Stomach (tissue), 8 donors: ENCODE measurements at regions not wholly inside any gene's neighbourhood (a gene's known extent, or its start where the extent isn't known, plus 50 kb on each side); places are given as distances from the start of the nearest gene placed in this dataset.

Experiments used
- DNase-seq, 2 donors: peaks; one replicate each; pipeline versions ENCODE4 v3.0.0 to v3.0.0-alpha.2; 2013 to 2019
- H3K27ac ChIP-seq, 5 donors: fragments of 200-600 bp in 4 of 5; sonication (generic) in 4 of 5; one replicate each; pipeline ENCODE4 v1.5.1; 2013 to 2019; ENCODE audit warnings: mild to moderate bottlenecking in 1 of 5, moderate library complexity in 1 of 5
- H3K27me3 ChIP-seq, 3 donors: fragments of 200-600 bp; sonication (generic); one replicate each; pipeline ENCODE4 v1.5.1; 2017 to 2019; ENCODE audit warnings: mixed run types in 1 of 3
- H3K36me3 ChIP-seq, 4 donors: fragments of 200-600 bp; sonication (generic); 1 replicate in 3 of 4; 2 replicates in 1 of 4; pipeline ENCODE4 v1.5.1; 2016 to 2019
- H3K4me1 ChIP-seq, 4 donors: fragments of 200-600 bp; sonication (generic); one replicate each; pipeline ENCODE4 v1.5.1; 2016 to 2019
- H3K4me3 ChIP-seq, 4 donors: fragments of 200-600 bp; sonication (generic) in 3 of 4; one replicate each; pipeline ENCODE4 v1.5.1; 2016 to 2019; ENCODE audit warnings: mild to moderate bottlenecking in 1 of 4
- H3K9me3 ChIP-seq, 4 donors: fragments of 200-600 bp; sonication (generic); one replicate each; pipeline ENCODE4 v1.5.1; 2016 to 2019
- CTCF ChIP-seq, 7 experiments: fragments of 450-650 bp in 4 of 7; fragments of 200-600 bp in 3 of 7; sonication (generic) in 3 of 7; IDR thresholded peaks; one replicate each; pipeline ENCODE4 v1.5.1; 2016 to 2019; ENCODE audit warnings: antibody characterized with exemption in 7 of 7, control low read depth in 2 of 7, mild to moderate bottlenecking in 1 of 7
- EP300 ChIP-seq: sonication (generic); formaldehyde crosslinking; IDR thresholded peaks from one replicate; pipeline ENCODE4 v1.6.1; 2017; ENCODE audit warnings: antibody characterized with exemption
- POLR2A ChIP-seq, 4 donors: fragments of 450-650 bp; IDR thresholded peaks; one replicate each; pipeline ENCODE4 v1.6.1; 2016; ENCODE audit warnings: antibody characterized with exemption in 4 of 4, control low read depth in 2 of 4, mild to moderate bottlenecking in 1 of 4, moderate library complexity in 1 of 4
- POLR2AphosphoS5 ChIP-seq, 3 donors: sonication (generic); formaldehyde crosslinking; IDR thresholded peaks; one replicate each; pipeline ENCODE4 v1.6.1; 2016; ENCODE audit warnings: antibody characterized with exemption in 3 of 3
- WGBS, 5 donors: extraction: QIAGEN DNeasy Blood & Tissue Kit in 3 of 5; methylation state at CpG; one replicate each; pipeline versions ENCODE4 v1.1.5 to v1.1.7; 2013 to 2018; 5-methylcytosine and 5-hydroxymethylcytosine counted together
- intact Hi-C: fragments of 100-400 bp; cut with DNase I; formaldehyde crosslinking; loops from one replicate; pipeline ENCODE4 v1.15.1; 2023; ENCODE audit warnings: low total_unique reads
- donor health status: healthy with polysubstance abuse.
- donor health status: Bipolar disorder and iron deficiency.
- donor health status: healthy.

DNA sequence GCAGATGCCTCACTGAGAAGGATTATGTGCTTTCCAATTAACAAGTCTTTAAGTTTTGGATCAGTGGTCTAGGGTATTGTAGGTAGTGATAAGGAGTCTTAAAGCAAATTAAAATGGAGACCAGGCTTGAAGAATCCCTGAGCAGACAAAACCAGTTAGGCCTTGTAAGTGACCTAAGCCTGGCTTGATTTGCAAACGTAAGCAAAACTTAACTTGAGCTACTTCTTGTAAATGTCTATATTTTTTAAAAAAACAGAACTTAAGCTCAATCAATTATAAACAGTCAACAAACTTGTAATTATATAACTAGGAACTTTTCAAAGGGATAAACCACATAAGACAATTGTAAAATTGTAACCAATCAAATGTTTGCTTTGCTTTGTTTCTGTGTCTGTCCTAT is 72.7 kb upstream of the NALF2 start:
- intact Hi-C loops: no loop called here
- H3K9me3 ChIP-seq: no peaks in the 10 kb centered on the region
- H3K4me3 ChIP-seq: no peak overlapping the region
- H3K4me1 ChIP-seq: no peaks in the 10 kb centered on the region
- WGBS, 5 donors: 50 to 81% (median 67%) methylated on average over 1 of the region's 1 CpG
- no peak for DNase-seq
- H3K36me3 ChIP-seq: no peaks in the 10 kb centered on the region
- no peak overlapping the region for H3K27ac ChIP-seq
- peaks cover 0 to 4% (median 0%) of the 10 kb centered on the region in 3 donors for H3K27me3 ChIP-seq
- TF ChIP-seq POLR2A (IDR thresholded peaks at IDR 0.05): no peak
- no peak for TF ChIP-seq CTCF (IDR thresholded peaks at IDR 0.05)
- TF ChIP-seq EP300: no peak
- TF ChIP-seq POLR2AphosphoS5 (IDR thresholded peaks at IDR 0.05): no peak

DNA sequence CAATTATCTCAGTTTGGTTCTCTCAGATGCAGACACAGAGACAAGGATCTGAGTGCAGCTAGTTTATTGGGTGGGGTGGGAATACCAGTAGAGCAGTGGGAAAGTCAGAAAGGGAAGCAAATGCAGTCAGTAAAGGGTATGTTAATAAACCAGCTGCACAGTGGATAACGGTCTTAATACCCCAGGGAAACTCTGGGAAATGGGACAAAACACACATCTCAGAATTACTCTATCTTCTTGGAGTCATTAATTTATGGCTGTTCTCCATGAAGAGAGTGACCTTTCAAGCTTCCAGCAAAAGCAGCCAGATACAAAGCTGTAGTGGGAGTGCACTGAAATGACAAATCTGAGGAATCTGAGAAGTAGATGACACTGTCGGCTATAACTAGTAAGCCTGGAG is 73.3 kb upstream of the NALF2 start:
- 51 to 68% (median 60%) methylated on average over 2 of the region's 2 CpGs for WGBS, 5 donors
- H3K9me3 ChIP-seq: no peaks in the 10 kb centered on the region
- peaks cover 0 to 8% (median 0%) of the 10 kb centered on the region in 3 donors for H3K27me3 ChIP-seq
- H3K27ac ChIP-seq: no peak overlapping the region
- intact Hi-C loops: no loop called here
- DNase-seq: peak in 1 of 2 donors; percentile 37
- no peaks in the 10 kb centered on the region for H3K4me1 ChIP-seq
- H3K36me3 ChIP-seq: no peaks in the 10 kb centered on the region
- no peak overlapping the region for H3K4me3 ChIP-seq
- no peak for TF ChIP-seq CTCF (IDR thresholded peaks at IDR 0.05)

DNA sequence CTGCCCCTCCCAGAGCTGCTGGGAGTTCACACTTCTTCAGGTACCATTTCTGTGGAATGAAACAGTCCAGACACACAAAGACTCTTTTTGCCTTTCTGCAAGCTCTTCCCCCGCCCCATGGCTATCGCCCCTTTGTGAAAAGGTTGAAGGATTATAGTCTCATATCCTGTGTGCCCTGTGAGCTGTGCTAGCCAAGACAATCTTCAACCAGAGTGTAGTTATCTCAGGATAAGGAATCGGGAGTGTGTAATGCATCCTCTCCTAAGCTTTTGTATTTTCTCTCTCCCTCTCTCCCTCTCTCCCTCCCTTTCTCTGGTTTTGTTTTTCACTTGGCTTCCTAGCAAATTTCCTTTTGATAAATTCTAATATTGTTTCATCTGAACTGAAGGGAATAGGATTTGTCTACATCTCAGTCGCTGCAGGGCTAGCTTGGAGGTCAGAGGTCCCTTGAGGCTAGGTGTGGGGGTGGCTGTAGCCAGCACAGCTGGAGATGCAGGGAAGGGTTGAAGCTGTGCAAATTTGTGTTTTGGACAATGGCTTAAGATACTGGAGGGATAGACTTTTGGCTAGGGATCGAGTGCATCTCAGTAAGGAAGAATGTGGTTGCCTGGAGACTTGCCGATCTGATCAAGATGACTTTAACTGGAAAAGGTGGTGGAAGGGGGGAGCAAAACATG is 74.6 kb upstream of the NALF2 start:
- no peak overlapping the region for H3K27ac ChIP-seq
- H3K9me3 ChIP-seq: no peaks in the 10 kb centered on the region
- TF ChIP-seq CTCF (IDR thresholded peaks at IDR 0.05) (no peak), EP300 (no peak), POLR2AphosphoS5 (IDR thresholded peaks at IDR 0.05) (no peak), POLR2A (IDR thresholded peaks at IDR 0.05) (no peak)
- intact Hi-C loops: no loop called here
- H3K4me1 ChIP-seq: no peaks in the 10 kb centered on the region
- peak in 1 of 2 donors; percentile 18 for DNase-seq
- H3K4me3 ChIP-seq: no peak overlapping the region
- 25 to 53% (median 42%) methylated on average over 6 of the region's 6 CpGs for WGBS, 5 donors
- peaks cover 0 to 8% (median 0%) of the 10 kb centered on the region in 3 donors for H3K27me3 ChIP-seq
- H3K36me3 ChIP-seq: no peaks in the 10 kb centered on the region

DNA sequence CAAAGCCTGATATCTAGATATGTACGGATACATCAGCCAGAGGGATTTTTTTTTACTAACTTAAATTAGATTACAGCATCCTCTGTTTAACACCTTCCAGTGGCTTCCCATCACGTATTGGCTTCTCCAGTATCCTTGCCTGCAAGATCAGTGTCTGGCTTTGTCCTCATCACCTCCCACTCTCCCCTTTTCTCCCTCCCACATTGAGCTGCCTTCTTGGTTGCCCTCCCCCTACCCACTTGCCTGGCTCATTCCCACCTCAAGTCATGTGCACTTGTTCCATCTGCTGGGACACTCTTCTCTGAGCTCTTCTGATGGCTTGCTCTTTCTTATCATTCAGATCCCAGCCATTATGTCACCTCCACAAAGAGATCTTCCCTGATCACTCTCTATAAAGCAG is 75.9 kb upstream of the NALF2 start:
- no peak for DNase-seq
- Histone ChIP-seq H3K27me3 (peaks cover 0 to 8% (median 0%) of the 10 kb centered on the region in 3 donors), H3K4me1 (no peaks in the 10 kb centered on the region), H3K36me3 (no peaks in the 10 kb centered on the region), H3K27ac (no peak overlapping the region), H3K4me3 (no peak overlapping the region), H3K9me3 (no peaks in the 10 kb centered on the region)
- intact Hi-C loops: no loop called here
- 50 to 87% (median 56%) methylated on average over 2 of the region's 2 CpGs for WGBS, 5 donors
- TF ChIP-seq POLR2AphosphoS5 (IDR thresholded peaks at IDR 0.05) (no peak), CTCF (IDR thresholded peaks at IDR 0.05) (no peak), POLR2A (IDR thresholded peaks at IDR 0.05) (no peak), EP300 (no peak)
